GM23338 (cell line): ENCODE measurements at regions not wholly inside any gene's neighbourhood (a gene's known extent, or its start where the extent isn't known, plus 50 kb on each side); places are given as distances from the start of the nearest gene placed in this dataset.

Source experiments
- ATAC-seq: fragments of 200-7000 bp; cut with Tn5 transposase; 3 replicates; pipeline ENCODE4 v1.9.1; 2020
- DNase-seq: peaks from one replicate; pipeline ENCODE4 v3.0.0-alpha.2; 2015; ENCODE audit warnings: low spot score
- H2AFZ ChIP-seq: fragments of 200-600 bp; sonication (generic); 2 replicates; pipeline ENCODE4 v1.8.0; 2016; ENCODE audit warnings: antibody characterized with exemption, mild to moderate bottlenecking, moderate library complexity
- H3F3A ChIP-seq: fragments of 200-600 bp; sonication (generic); replicated peaks from 2 replicates; pipeline ENCODE4 v1.8.0; 2017; ENCODE audit warnings: antibody characterized with exemption, mixed run types, low read depth
- H3K27ac ChIP-seq: fragments of 200-600 bp; sonication (generic); 2 replicates; pipeline ENCODE4 v1.6.1; 2016; ENCODE audit warnings: low read depth
- H3K27me3 ChIP-seq: fragments of 200-600 bp; sonication (generic); 2 replicates; pipeline ENCODE4 v1.8.0; 2016; ENCODE audit warnings: mild to moderate bottlenecking, mixed run types, moderate library complexity; ENCODE audit not compliant: insufficient read depth
- H3K36me3 ChIP-seq: fragments of 200-600 bp; sonication (generic); 2 replicates; pipeline ENCODE4 v1.8.0; 2016; ENCODE audit warnings: mild to moderate bottlenecking; ENCODE audit not compliant: insufficient read depth
- H3K4me1 ChIP-seq: fragments of 200-600 bp; sonication (generic); 2 replicates; pipeline ENCODE4 v1.8.0; 2016; ENCODE audit warnings: mild to moderate bottlenecking, moderate library complexity; ENCODE audit not compliant: insufficient read depth
- H3K4me2 ChIP-seq: fragments of 200-600 bp; sonication (generic); 2 replicates; pipeline ENCODE4 v1.7.1; 2017; ENCODE audit warnings: mixed run types
- H3K4me3 ChIP-seq: fragments of 200-600 bp; sonication (generic); 2 replicates; pipeline ENCODE4 v1.6.1; 2016; ENCODE audit warnings: mixed run types
- H3K79me2 ChIP-seq: fragments of 200-600 bp; sonication (generic); replicated peaks from 2 replicates; pipeline ENCODE4 v1.8.0; 2017; ENCODE audit warnings: mild to moderate bottlenecking; ENCODE audit not compliant: insufficient read depth
- H3K9me2 ChIP-seq: fragments of 200-600 bp; sonication (generic); 2 replicates; pipeline ENCODE4 v1.8.0; 2017; ENCODE audit not compliant: insufficient read depth
- H4K20me1 ChIP-seq: fragments of 200-600 bp; sonication (generic); replicated peaks from 2 replicates; pipeline ENCODE4 v1.8.0; 2017; ENCODE audit warnings: mild to moderate bottlenecking; ENCODE audit not compliant: insufficient read depth
- H3K27ac Mint-ChIP-seq: 2 replicates; pipeline ENCODE4 v1.8.0; 2020; ENCODE audit warnings: inconsistent platforms, mild to moderate bottlenecking, moderate library complexity, mixed read lengths
- H3K27me3 Mint-ChIP-seq: 3 replicates; pipeline ENCODE4 v1.8.0; 2022; ENCODE audit warnings: low read depth, mild to moderate bottlenecking, moderate library complexity, mixed read lengths, inconsistent platforms; ENCODE audit not compliant: insufficient read depth, poor library complexity
- H3K36me3 Mint-ChIP-seq: 3 replicates; pipeline ENCODE4 v1.8.0; 2021; ENCODE audit warnings: low read depth, mild to moderate bottlenecking, inconsistent platforms, moderate library complexity, mixed read lengths
- H3K4me1 Mint-ChIP-seq: 3 replicates; pipeline ENCODE4 v1.8.0; 2020; ENCODE audit warnings: mild to moderate bottlenecking, inconsistent platforms, mixed read lengths
- H3K4me3 Mint-ChIP-seq: 3 replicates; pipeline ENCODE4 v1.8.0; 2021; ENCODE audit warnings: moderate library complexity, mild to moderate bottlenecking, inconsistent platforms, mixed read lengths
- H3K9me3 Mint-ChIP-seq: 3 replicates; pipeline ENCODE4 v1.8.0; 2020; ENCODE audit warnings: moderate library complexity, mild to moderate bottlenecking, inconsistent platforms, mixed read lengths
- CREB1 ChIP-seq: fragments of 250-450 bp; sonication (Bioruptor Pico); IDR thresholded peaks from 2 replicates; pipeline ENCODE4 v1.5.0; 2020; ENCODE audit warnings: low read depth, mild to moderate bottlenecking, moderate library complexity
- EZH2 ChIP-seq: fragments of 200-600 bp; sonication (generic); IDR thresholded peaks from one replicate; pipeline ENCODE4 v1.8.0; 2017; ENCODE audit warnings: antibody characterized with exemption, mild to moderate bottlenecking, low read depth; ENCODE audit not compliant: unreplicated experiment
- EZH2phosphoT487 ChIP-seq: fragments of 200-600 bp; sonication (generic); IDR thresholded peaks from one replicate; pipeline ENCODE4 v1.8.1; 2018; ENCODE audit warnings: antibody characterized with exemption; ENCODE audit not compliant: unreplicated experiment
- JUNB ChIP-seq: IDR thresholded peaks from one replicate; pipeline ENCODE4 v1.6.1; 2016; ENCODE audit warnings: antibody characterized with exemption; ENCODE audit not compliant: unreplicated experiment
- POLR2AphosphoS5 ChIP-seq: IDR thresholded peaks from 2 replicates; pipeline ENCODE4 v1.6.1; 2016; ENCODE audit warnings: antibody characterized with exemption, low read depth
- STAT1 ChIP-seq: IDR thresholded peaks from one replicate; pipeline ENCODE4 v1.6.1; 2016; ENCODE audit warnings: antibody characterized with exemption; ENCODE audit not compliant: unreplicated experiment
- ZNF114 ChIP-seq: fragments of 250-450 bp; sonication (Bioruptor Pico); IDR thresholded peaks from 2 replicates; pipeline ENCODE4 v1.5.0; 2020; ENCODE audit warnings: mild to moderate bottlenecking, moderate library complexity
- ZNF331 ChIP-seq: fragments of 250-450 bp; sonication (Bioruptor Pico); IDR thresholded peaks from 2 replicates; pipeline ENCODE4 v1.5.0; 2020; ENCODE audit warnings: low read depth, mild to moderate bottlenecking, moderate library complexity
- TF ChIP-seq, protein P1 (sequence below): fragments of 250-450 bp; sonication (Bioruptor Pico); IDR thresholded peaks from 2 replicates; pipeline ENCODE4 v1.5.0; 2020; ENCODE audit warnings: mild to moderate bottlenecking, moderate library complexity
- TF ChIP-seq, protein P2 (sequence below): IDR thresholded peaks from one replicate; pipeline ENCODE4 v1.6.1; 2018; ENCODE audit warnings: antibody characterized with exemption; ENCODE audit not compliant: unreplicated experiment
- TF ChIP-seq, protein P3 (sequence below), 2 experiments: fragments of 200-600 bp in 1 of 2; sonication (generic) in 1 of 2; conservative IDR thresholded peaks; 2 replicates each; pipeline versions ENCODE4 v1.5.1 to v1.6.1; 2016 to 2017; ENCODE audit warnings: antibody characterized with exemption in 2 of 2, low read depth in 2 of 2, mild to moderate bottlenecking in 2 of 2, moderate library complexity in 1 of 2
- TF ChIP-seq, protein P4 (sequence below): IDR thresholded peaks from 2 replicates; pipeline ENCODE4 v1.6.1; 2016; ENCODE audit warnings: antibody characterized with exemption

DNA sequence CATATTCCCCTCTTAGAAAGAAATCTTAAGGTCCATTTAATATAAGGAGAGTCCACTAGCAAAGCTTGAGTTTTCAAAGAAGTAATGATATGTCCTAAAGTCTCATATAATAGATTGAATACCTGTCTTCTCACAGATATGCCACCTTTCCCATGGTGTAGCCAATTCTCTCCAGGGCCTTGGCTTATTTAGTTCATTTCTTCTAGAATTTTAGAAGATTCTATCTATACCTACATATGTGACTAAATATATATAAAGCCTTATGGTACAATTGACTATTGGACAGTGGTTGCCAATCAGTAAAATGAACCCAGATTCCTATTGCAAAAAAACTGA, 370.7 kb upstream of the MAF start (continued):
- TF ChIP-seq, protein P1, sequence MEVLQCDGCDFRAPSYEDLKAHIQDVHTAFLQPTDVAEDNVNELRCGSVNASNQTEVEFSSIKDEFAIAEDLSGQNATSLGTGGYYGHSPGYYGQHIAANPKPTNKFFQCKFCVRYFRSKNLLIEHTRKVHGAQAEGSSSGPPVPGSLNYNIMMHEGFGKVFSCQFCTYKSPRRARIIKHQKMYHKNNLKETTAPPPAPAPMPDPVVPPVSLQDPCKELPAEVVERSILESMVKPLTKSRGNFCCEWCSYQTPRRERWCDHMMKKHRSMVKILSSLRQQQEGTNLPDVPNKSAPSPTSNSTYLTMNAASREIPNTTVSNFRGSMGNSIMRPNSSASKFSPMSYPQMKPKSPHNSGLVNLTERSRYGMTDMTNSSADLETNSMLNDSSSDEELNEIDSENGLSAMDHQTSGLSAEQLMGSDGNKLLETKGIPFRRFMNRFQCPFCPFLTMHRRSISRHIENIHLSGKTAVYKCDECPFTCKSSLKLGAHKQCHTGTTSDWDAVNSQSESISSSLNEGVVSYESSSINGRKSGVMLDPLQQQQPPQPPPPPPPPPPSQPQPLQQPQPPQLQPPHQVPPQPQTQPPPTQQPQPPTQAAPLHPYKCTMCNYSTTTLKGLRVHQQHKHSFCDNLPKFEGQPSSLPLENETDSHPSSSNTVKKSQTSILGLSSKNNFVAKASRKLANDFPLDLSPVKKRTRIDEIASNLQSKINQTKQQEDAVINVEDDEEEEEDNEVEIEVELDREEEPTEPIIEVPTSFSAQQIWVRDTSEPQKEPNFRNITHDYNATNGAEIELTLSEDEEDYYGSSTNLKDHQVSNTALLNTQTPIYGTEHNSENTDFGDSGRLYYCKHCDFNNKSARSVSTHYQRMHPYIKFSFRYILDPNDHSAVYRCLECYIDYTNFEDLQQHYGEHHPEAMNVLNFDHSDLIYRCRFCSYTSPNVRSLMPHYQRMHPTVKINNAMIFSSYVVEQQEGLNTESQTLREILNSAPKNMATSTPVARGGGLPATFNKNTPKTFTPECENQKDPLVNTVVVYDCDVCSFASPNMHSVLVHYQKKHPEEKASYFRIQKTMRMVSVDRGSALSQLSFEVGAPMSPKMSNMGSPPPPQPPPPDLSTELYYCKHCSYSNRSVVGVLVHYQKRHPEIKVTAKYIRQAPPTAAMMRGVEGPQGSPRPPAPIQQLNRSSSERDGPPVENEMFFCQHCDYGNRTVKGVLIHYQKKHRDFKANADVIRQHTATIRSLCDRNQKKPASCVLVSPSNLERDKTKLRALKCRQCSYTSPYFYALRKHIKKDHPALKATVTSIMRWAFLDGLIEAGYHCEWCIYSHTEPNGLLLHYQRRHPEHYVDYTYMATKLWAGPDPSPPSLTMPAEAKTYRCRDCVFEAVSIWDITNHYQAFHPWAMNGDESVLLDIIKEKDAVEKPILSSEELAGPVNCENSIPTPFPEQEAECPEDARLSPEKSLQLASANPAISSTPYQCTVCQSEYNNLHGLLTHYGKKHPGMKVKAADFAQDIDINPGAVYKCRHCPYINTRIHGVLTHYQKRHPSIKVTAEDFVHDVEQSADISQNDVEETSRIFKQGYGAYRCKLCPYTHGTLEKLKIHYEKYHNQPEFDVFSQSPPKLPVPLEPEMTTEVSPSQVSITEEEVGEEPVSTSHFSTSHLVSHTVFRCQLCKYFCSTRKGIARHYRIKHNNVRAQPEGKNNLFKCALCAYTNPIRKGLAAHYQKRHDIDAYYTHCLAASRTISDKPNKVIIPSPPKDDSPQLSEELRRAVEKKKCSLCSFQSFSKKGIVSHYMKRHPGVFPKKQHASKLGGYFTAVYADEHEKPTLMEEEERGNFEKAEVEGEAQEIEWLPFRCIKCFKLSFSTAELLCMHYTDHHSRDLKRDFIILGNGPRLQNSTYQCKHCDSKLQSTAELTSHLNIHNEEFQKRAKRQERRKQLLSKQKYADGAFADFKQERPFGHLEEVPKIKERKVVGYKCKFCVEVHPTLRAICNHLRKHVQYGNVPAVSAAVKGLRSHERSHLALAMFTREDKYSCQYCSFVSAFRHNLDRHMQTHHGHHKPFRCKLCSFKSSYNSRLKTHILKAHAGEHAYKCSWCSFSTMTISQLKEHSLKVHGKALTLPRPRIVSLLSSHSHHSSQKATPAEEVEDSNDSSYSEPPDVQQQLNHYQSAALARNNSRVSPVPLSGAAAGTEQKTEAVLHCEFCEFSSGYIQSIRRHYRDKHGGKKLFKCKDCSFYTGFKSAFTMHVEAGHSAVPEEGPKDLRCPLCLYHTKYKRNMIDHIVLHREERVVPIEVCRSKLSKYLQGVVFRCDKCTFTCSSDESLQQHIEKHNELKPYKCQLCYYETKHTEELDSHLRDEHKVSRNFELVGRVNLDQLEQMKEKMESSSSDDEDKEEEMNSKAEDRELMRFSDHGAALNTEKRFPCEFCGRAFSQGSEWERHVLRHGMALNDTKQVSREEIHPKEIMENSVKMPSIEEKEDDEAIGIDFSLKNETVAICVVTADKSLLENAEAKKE = no peak
- TF ChIP-seq STAT1 = no peak
- no peak for TF ChIP-seq JUNB

DNA sequence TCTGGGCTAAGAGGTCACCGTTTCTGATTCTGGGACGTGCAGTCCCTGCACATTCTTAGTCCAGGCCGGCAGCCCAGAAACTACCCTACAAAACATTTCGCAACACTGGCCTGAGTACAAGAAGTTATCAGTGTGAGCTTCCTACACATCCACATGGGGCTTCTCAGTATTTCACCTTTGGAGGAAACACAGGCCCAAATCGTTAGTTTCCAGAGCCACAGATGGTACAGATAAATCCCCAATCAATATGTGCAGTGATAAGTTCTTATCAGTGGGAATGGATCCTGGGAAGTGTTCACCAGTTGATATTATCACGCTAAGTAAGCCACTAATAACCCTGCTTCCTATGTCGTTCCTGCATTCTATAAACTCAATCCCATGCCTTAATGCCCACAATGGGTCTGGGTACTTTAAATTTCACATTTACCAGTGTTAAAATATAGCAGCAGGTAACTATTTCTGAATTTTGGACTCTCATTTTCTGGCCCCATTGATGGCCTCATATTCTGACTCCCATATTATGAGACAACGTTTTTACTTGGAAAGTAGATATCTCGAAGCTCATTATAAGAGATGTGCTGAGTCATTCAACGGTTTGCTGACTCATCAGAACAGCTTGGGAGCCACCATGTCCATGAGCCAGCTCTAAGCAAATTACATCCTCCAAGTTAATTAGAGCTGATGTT, 370.2 kb upstream of the MAF start:
- H3K4me2 ChIP-seq = no peak overlapping the region
- no peaks in the 10 kb centered on the region for H3K4me1 ChIP-seq
- H2AFZ ChIP-seq = no peak overlapping the region
- 0 out of 2 replicates have a peak, but pooled peaks cover 10% of the 10 kb centered on the region for H3K9me2 ChIP-seq
- no peak overlapping the region for H3K4me3 Mint-ChIP-seq
- no peak overlapping the region for H3K27ac ChIP-seq
- no peaks in the 10 kb centered on the region for H3F3A ChIP-seq
- H3K79me2 ChIP-seq = no peaks in the 10 kb centered on the region
- no peak for ATAC-seq
- no peaks in the 10 kb centered on the region for H3K36me3 ChIP-seq
- H4K20me1 ChIP-seq = no peaks in the 10 kb centered on the region
- no peak for DNase-seq
- H3K4me3 ChIP-seq = no peak overlapping the region
- no peaks in the 10 kb centered on the region for H3K9me3 Mint-ChIP-seq
- H3K4me1 Mint-ChIP-seq = peaks cover under 1% of the 10 kb centered on the region; the same call in 1 of the 3 replicates
- no peak overlapping the region for H3K27ac Mint-ChIP-seq
- H3K27me3 Mint-ChIP-seq = no peaks in the 10 kb centered on the region
- no peaks in the 10 kb centered on the region for H3K27me3 ChIP-seq
- H3K36me3 Mint-ChIP-seq = no peaks in the 10 kb centered on the region
- TF ChIP-seq, protein P2, sequence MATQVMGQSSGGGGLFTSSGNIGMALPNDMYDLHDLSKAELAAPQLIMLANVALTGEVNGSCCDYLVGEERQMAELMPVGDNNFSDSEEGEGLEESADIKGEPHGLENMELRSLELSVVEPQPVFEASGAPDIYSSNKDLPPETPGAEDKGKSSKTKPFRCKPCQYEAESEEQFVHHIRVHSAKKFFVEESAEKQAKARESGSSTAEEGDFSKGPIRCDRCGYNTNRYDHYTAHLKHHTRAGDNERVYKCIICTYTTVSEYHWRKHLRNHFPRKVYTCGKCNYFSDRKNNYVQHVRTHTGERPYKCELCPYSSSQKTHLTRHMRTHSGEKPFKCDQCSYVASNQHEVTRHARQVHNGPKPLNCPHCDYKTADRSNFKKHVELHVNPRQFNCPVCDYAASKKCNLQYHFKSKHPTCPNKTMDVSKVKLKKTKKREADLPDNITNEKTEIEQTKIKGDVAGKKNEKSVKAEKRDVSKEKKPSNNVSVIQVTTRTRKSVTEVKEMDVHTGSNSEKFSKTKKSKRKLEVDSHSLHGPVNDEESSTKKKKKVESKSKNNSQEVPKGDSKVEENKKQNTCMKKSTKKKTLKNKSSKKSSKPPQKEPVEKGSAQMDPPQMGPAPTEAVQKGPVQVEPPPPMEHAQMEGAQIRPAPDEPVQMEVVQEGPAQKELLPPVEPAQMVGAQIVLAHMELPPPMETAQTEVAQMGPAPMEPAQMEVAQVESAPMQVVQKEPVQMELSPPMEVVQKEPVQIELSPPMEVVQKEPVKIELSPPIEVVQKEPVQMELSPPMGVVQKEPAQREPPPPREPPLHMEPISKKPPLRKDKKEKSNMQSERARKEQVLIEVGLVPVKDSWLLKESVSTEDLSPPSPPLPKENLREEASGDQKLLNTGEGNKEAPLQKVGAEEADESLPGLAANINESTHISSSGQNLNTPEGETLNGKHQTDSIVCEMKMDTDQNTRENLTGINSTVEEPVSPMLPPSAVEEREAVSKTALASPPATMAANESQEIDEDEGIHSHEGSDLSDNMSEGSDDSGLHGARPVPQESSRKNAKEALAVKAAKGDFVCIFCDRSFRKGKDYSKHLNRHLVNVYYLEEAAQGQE = no peak
- TF ChIP-seq CREB1 = no peak
- TF ChIP-seq STAT1 = no peak
- TF ChIP-seq ZNF114 (CRISPR knock-in tag) = no peak
- TF ChIP-seq, protein P3, sequence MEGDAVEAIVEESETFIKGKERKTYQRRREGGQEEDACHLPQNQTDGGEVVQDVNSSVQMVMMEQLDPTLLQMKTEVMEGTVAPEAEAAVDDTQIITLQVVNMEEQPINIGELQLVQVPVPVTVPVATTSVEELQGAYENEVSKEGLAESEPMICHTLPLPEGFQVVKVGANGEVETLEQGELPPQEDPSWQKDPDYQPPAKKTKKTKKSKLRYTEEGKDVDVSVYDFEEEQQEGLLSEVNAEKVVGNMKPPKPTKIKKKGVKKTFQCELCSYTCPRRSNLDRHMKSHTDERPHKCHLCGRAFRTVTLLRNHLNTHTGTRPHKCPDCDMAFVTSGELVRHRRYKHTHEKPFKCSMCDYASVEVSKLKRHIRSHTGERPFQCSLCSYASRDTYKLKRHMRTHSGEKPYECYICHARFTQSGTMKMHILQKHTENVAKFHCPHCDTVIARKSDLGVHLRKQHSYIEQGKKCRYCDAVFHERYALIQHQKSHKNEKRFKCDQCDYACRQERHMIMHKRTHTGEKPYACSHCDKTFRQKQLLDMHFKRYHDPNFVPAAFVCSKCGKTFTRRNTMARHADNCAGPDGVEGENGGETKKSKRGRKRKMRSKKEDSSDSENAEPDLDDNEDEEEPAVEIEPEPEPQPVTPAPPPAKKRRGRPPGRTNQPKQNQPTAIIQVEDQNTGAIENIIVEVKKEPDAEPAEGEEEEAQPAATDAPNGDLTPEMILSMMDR (conservative IDR thresholded peaks at IDR 0.05; ENCODE audit: low read depth in 2 of 2) = no peak
- TF ChIP-seq POLR2AphosphoS5 = no peak
- TF ChIP-seq EZH2 = no peak
- TF ChIP-seq, protein P4, sequence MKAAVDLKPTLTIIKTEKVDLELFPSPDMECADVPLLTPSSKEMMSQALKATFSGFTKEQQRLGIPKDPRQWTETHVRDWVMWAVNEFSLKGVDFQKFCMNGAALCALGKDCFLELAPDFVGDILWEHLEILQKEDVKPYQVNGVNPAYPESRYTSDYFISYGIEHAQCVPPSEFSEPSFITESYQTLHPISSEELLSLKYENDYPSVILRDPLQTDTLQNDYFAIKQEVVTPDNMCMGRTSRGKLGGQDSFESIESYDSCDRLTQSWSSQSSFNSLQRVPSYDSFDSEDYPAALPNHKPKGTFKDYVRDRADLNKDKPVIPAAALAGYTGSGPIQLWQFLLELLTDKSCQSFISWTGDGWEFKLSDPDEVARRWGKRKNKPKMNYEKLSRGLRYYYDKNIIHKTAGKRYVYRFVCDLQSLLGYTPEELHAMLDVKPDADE = no peak
- TF ChIP-seq EZH2phosphoT487 = no peak
- TF ChIP-seq ZNF331 (CRISPR knock-in tag) = no peak
